ENCODE measurements at regions not wholly inside any gene's neighbourhood (a gene's known extent, or its start where the extent isn't known, plus 50 kb on each side); places are given as distances from the start of the nearest gene placed in this dataset.
A peak's percentile ranks its signal among the peaks of the same experiment; 100 is the strongest.

DNA sequence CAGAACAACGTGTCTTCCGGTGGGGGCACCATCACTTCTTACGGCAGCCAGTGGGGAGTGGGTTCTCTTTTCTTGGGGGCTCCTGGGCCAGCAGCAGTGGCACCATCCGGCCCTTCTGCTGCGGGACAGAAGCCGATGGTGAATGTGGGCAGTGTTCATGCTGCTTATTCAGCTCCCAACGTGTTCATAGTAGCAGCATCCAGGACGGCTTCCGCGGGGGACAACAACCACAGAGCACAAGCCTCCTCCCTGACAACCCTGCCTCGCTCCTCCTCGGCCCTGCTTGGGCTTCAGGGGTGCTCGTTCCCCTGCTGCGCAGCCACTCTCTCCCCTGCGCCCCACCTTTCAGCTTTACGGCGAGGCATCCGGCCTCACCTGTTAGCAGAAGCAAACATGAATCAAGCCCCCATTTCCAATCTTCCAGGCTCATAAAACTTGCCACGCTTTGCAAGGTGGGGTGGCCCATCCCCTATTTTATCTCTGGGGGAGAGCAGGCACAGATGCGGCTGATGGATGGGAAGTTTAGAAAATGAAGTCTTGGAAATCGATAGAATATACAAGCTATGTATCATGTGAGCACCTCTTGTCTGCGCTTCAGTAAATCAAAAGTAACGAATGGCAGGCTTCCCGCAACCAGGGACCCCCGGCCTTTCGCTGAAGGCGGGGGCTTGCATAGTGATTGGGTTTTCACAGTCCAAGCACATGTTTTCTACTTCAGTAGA lies 191.8 kb upstream of the NECTIN1 start:
- DNase-seq (ENCODE audit: low spot score), result no peak
- in situ Hi-C loops (cut with HindIII; ENCODE audit: low sequenced_read_pairs), result no loop called here

DNA sequence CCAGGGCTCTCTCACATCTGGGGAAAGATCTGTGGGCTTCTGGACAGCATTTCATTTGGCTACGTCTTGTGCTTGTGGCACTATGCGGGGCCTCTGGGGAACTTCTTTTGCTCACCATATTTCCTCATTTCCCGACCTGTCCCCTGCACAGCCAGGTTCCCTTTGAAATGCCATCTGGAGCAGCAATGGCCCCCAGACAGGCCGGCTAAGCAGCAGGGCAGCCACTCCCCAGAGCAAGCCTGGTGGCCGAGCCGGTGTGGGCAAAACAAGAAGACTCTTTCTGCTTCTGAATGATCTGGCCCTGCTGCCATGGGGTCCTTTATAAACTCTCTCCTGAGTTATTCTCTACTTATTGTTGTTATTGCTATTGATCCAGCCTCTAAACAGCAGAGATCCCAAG lies 190.7 kb upstream of the NECTIN1 start:
- in situ Hi-C loops (cut with HindIII; ENCODE audit: low sequenced_read_pairs), result no loop called here

DNA sequence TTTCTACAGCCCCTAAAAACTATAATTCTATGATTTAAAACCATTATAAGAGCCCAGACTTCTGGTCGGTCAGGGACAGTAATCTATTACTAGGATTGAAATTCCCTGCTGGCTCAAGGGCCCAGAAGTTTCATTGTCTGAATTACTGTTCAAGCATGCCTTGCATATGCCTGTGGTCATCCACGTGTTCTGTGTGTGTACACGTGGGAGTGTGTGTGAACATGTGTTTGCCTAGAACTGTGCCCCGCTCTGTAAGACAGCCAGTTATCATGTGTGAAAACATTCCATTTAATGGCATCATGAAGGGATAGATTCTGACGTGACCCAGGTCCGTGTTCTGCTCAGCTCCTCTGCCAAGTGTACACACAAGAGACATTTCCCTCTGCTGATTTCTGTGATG lies 189.3 kb upstream of the NECTIN1 start:
- in situ Hi-C loops (cut with HindIII; ENCODE audit: low sequenced_read_pairs), result no loop called here
- DNase-seq (ENCODE audit: low spot score), result no peak

More for the DNA sequence above, 190.7 kb upstream of the NECTIN1 start:
- peak; percentile 57 for DNase-seq (ENCODE audit: low spot score)

DNA sequence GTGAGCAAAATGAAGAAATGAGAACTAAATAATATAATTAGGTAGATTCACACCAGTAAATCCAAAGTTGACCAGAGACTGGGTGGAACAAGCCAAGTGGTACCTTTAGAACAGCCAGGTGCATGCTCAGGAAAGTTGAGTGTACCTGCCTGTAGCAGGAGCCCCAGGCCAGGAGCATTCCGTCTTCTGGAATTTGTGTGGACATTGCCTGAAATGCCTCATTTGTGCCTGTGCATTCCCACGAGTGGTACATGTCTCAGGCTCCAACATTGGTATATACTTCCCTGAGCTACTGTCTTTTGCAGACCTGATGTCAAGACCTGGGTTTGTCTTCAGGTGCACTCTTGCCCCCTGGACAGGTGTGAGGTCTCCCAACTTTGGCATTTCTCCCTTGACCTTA lies 187.6 kb upstream of the NECTIN1 start:
- in situ Hi-C loops (cut with HindIII; ENCODE audit: low sequenced_read_pairs), result no loop called here
- no peak for DNase-seq (ENCODE audit: low spot score)

DNA sequence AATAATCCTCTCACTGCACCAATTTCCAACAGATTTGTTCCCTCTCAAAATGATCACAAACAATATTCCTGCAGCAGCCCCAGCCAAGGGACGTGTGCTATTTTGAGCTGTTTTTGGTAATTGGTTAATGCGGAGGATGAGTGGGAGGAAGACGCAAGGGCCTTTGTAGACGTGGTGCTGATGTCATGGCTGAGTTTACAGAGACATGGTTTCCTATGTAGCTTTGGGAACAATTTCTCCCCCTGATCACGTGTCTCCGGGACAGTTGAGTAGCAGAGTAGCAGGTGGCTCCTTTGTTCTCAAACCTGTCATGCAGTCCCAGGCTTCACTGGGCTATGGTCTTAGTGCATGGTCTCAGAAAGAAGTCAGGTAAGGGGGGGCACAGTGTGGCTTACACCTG lies 183.2 kb upstream of the NECTIN1 start:
- in situ Hi-C loops (cut with HindIII; ENCODE audit: low sequenced_read_pairs), result no loop called here
- no peak for DNase-seq (ENCODE audit: low spot score)

DNA sequence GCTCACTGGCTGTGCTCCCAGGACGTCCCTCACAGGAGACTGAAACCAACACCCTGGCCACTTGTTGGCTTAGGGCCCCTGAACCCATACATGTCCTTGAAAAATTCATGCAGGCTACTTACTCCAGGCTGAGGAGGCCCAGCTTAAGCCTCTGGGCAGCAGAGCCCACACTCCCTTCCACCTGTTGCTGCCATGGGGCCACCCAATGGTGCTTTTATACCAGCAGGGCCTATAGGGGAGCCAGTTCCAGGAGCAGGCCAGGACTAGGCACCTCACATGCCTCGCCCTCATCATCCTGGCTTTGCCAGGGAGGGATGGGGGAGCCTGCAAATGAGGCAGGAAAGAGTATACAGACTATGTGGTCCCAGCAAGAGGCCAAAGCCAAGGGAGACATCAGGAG lies 181.7 kb upstream of the NECTIN1 start:
- in situ Hi-C loops (cut with HindIII; ENCODE audit: low sequenced_read_pairs), result no loop called here

DNA sequence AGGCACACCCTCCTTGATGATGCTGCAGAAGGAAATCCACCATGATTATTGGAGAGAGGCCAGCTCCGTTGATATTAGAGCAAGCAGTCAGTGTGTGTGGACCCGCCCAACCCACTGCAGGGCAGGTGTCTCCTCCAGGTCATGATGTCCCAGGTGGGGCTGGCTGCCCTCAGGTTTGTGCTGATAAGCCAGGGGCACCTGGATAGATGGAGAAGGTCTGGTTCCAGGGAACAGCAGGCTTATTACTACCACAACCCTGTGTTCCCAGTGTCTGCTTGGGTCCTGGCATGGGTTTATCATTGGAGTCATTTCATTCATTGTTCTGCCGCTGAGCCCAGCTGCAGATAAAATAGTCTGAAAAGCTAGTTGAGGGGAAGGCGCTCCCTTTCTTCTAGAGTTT lies 181.1 kb upstream of the NECTIN1 start:
- no peak for DNase-seq (ENCODE audit: low spot score)
- in situ Hi-C loops (cut with HindIII; ENCODE audit: low sequenced_read_pairs), result no loop called here

More for the DNA sequence above, 181.7 kb upstream of the NECTIN1 start:
- no peak for DNase-seq (ENCODE audit: low spot score)

DNA sequence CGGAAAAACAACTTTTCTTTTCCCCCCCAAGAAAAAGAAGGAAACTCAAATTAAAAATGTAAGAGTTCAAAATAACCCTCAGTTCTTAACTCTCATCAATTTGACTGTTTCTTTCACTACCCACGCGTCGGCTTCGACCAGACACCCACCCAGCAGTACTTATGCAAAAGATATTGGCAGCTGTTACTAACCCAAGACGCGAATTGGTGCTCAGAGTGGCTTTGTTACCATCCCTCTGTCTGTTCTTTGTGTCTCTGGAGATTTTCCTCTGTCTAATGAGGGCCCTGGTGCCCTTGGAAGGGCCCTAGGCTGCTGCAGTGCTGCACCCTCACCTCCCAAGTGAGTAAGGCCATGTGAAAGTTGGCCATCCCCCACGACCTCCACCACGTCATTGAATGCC lies 180.5 kb upstream of the NECTIN1 start:
- in situ Hi-C loops (cut with HindIII; ENCODE audit: low sequenced_read_pairs), result no loop called here
- DNase-seq (ENCODE audit: low spot score), result no peak

DNA sequence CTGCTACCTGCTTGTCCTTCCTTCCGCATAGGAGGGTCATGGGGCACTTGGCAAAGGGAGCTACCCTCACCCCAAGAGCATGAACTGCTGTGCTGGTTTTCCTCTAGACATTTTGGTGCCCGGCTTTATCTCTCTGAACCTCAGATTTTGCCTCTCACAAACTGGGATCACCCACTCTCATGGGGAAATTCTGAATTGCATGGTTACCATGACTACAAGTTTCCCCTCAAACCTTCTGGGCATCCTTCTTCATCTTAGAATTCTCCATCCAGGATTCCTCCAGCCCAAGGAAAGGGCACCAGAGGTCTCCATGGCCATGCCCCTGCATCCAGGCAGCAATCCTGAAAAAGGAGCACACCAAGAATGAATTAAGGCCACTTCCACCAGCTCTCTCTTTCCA lies 180.1 kb upstream of the NECTIN1 start:
- in situ Hi-C loops (cut with HindIII; ENCODE audit: low sequenced_read_pairs), result no loop called here
- DNase-seq (ENCODE audit: low spot score), result no peak

DNA sequence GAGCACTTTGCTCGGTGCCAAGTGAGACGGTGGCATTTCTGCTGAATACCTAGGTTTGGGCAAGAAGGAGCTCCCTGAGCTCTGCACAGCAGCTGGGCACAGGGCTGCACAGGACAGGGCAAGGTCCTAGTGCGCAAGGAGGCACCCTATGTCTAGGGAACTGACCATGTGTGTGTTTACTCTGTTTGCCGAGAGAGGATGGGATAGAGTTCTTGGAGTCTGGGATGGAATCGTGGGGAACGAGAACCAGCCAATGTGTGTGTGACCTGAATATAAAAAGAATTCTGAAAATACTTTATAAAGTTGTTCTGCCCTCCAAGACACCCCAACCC lies 179.5 kb upstream of the NECTIN1 start:
- DNase-seq (ENCODE audit: low spot score), result no peak
- in situ Hi-C loops (cut with HindIII; ENCODE audit: low sequenced_read_pairs), result no loop called here

DNA sequence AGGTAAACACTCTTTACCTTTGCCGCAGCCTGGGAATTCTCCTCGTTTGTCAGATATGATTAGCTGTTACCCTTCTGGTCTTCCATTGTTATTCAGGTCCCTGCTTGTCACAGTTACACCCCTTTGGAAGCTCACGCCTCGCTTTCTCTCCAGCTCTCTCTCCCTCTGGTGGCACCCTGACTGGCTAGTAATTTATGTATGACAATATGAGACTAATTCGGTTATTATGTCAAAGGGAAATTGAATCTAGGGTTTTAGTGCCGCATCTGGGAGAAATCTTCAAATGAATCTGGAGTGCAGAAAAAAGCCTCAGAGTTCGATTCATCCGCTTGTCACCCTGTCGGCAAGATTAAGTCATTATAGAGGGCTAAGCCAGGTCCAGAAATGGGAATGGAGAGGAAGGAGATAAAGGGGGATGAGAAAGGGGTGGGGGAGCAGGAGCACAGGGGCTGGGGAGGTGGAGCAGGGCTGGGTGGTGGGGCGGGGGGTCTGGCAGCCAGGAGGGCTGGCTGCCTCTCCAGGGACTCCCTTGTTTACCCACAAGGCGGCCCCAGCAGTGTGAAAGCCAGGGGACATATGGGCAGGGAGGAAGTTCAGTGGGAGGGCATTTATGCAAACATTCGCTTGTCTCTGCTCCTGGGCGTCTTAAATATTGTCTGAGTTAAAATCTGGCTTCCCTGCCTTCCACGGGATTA lies 179.0 kb upstream of the NECTIN1 start:
- peak; percentile 88 for DNase-seq (ENCODE audit: low spot score)
- in situ Hi-C loops (cut with HindIII; ENCODE audit: low sequenced_read_pairs), result no loop called here

DNA sequence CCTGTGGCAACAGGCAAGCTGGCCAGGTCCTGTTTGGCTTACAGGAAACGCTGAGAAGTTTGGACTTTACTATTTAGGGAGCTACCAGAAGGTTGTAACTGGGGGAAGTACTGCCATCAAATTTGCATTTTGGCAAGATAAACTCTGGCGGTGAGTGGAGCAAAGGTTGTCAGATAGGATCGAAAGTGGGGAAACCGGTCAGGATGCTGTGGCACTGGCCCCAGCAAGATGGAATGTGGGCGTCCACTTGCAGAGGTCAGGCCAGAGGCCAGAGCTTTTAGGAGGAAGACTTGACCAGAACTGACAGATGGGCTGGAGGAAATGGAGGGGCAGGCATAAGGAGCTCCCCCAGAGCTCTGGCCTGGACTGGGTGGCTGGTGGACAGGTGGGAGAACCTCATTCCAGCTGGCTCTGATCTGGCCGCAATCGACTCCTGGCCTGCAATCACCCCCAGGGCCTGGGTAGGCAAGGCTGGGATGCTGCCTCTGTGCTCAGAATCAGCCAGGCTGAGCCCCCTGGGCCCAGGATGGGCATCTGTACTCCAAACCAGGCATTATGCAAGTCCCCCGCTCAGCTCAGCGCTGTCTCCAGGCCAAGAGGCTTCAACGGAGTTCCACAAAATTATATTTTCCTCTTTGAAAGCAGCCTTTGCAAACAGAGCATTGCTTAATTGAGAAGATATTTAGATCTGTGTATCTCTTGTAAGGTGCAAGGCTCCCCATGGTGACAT lies 178.3 kb upstream of the NECTIN1 start:
- DNase-seq (ENCODE audit: low spot score), result peak; percentile 93
- in situ Hi-C loops (cut with HindIII; ENCODE audit: low sequenced_read_pairs), result no loop called here

DNA sequence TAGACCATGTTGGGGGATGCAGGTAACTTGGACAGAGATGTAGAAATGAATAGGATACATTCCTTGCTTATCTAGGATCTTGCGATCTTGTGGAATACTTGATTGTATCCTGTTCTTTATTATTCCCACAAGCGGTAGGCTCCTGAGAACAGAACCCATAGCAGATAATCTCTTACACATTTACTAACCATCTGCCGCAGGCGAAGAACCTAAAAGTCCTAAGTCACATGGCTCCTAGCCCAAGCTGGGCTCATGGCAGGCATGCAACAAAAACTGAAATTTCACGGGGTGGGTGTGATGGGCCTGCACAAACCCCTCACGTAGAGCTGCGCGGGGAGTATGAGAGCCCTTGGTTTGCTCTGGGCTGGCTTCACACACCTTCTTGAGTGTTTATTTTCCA lies 177.4 kb upstream of the NECTIN1 start:
- in situ Hi-C loops (cut with HindIII; ENCODE audit: low sequenced_read_pairs), result no loop called here
- DNase-seq (ENCODE audit: low spot score), result no peak

DNA sequence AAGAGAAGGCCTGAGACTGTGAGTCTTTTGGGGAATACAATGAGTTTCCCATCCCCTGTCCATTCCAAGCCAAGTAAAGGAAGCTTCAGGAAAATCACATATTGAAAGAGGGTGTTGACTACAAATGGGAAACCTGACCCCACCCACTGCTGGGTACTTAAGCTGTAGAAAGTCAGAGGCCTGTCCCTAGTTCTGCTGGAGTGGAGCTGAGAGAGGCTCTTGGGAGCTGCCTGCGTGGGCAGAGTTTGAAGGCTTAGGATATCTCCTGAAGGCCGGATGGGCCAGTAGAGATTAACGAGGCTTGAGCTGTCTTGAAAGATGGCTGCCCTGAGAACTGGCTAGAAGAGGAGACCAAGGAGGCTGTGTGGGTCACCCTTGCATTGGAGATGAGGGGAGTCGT lies 176.2 kb upstream of the NECTIN1 start:
- in situ Hi-C loops (cut with HindIII; ENCODE audit: low sequenced_read_pairs), result no loop called here
- DNase-seq (ENCODE audit: low spot score), result no peak

DNA sequence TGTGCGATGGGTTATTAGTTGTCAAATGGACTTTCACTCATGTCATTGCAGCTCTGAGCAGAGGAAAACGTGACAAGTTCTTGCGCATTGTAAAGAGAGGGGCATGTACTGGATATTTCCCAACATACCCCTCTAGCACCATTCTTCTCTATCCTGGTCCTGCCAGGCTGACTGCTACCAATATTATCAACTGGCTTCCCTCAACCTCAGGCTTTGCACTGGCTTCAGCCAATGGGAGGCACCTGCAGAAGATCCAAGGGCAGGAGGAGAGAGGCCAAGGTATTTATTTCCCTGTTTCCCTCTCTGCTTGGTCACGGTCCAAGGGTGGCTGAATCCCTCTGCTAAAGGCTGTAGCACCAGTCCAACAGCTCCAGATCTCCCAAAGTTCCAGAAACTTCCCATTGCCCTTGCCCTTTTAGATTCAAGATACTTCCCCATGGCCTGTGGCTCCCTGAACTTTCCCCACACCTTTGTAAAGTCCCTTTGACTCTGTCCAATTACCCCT lies 175.6 kb upstream of the NECTIN1 start:
- DNase-seq (ENCODE audit: low spot score), result no peak
- in situ Hi-C loops (cut with HindIII; ENCODE audit: low sequenced_read_pairs), result no loop called here

DNA sequence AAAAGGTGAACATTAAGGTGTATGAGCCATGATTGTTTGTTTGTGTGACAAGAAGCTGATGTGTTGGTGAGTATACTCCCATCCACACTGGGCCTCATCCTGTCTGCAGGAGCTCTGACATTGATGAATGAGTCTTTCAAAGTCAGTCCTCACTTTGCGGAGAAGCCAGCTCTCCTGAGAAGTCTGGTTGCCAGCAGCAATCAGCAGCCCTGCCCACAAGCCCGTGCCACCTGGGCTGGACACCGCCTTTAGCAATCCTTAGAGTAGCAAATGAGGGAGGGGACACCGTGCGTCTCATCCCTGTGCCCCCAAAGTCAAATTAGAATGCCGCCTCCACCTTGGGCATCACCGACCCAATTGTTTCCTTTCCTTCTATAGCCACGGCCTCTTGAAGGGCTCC lies 174.8 kb upstream of the NECTIN1 start:
- in situ Hi-C loops (cut with HindIII; ENCODE audit: low sequenced_read_pairs), result no loop called here
- DNase-seq (ENCODE audit: low spot score), result no peak

DNA sequence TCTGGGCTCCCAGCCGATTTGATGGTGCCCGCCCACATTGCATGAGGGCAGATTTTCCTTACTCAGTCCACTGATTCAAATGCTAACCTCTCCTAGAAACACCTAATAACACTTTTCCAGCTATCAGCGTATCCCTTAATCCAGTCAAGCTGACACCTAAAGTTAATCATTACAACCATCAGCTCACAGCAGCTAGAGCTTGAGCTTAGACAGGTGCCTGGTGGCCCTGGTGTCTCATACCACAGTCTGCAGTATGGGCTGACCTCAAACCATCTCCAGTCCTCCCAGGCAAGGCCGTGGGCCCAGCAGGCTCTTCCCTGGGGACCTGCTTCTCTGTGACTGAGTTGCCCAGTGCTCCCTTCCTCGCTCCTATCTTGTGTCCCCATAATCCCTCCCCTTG lies 174.4 kb upstream of the NECTIN1 start:
- DNase-seq (ENCODE audit: low spot score), result no peak
- in situ Hi-C loops (cut with HindIII; ENCODE audit: low sequenced_read_pairs), result no loop called here

DNA sequence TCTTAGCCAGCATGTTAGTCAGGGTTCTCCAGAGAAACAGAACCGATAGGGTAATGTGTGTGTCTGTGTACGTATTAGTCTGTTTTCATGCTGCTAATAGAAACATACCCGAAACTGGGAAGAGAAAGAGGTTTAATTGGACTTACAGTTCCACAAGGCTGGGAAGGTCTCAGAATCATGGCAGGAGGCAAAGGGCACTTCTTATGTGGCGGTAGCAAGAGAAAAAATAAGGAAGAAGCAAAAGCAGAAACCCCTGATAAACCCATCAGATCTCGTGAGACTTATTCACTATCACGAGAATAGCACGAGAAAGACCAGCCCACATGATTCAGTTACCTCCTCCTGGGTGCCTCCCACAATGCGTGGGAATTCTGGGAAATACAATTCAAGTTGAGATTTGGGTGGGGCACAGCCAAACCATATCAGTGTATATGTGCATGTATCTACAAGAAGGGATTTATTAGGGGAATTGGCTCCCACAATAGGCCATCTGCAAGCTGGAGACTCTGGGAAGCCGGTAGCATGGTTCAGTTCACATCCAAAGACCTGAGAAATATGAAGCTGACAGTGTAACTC lies 173.7 kb upstream of the NECTIN1 start:
- in situ Hi-C loops (cut with HindIII; ENCODE audit: low sequenced_read_pairs), result no loop called here

DNA sequence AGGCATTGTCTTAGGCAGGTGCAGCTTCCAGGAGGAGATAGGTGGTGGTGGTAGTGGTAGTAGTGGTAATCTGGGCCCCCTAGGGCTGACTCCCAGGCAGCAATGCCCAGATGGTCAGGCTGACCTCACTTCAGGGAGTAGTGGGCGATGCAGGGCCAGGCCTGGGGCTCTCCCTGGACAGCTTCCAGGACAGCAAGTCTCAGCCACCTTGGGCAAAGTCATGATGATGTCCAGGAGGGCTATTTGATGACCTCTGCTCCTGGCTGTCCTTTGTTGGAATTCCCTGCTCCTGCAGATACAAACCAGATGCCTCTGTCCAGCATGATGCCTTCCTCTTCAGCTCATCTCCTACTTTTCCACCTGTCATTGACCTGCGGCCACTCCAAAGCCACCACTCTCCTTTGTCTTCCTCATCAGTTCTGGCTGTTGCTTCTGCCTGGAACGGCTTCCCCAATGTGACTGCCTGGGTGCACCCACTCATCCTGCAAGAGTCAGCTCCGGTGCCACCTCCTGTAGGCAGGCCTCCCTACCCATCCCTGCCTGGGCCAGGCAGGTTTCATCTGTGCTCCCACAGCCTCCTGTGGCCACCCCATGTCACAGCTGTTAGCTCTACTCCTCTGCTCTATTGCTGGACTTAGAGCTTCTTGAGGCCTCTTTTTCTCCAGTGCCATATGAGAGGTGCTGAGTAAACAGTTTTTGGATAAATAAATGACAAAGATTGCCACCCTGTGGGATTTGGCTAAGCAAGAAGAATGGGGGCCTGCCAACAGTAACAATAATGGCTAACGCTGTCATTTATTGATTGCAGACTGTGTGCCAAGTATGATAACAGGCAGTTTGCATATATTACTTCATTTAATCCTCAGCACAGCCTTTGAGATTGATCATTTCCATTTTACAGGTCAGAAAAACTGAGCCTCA lies 172.9 kb upstream of the NECTIN1 start:
- in situ Hi-C loops (cut with HindIII; ENCODE audit: low sequenced_read_pairs), result no loop called here
- no peak for DNase-seq (ENCODE audit: low spot score)

More for the DNA sequence above, 173.7 kb upstream of the NECTIN1 start:
- peak; percentile 19 for DNase-seq (ENCODE audit: low spot score)
